ENCODE measurements at regions not wholly inside any gene's neighbourhood (a gene's known extent, or its start where the extent isn't known, plus 50 kb on each side); places are given as distances from the start of the nearest gene placed in this dataset.

DNA sequence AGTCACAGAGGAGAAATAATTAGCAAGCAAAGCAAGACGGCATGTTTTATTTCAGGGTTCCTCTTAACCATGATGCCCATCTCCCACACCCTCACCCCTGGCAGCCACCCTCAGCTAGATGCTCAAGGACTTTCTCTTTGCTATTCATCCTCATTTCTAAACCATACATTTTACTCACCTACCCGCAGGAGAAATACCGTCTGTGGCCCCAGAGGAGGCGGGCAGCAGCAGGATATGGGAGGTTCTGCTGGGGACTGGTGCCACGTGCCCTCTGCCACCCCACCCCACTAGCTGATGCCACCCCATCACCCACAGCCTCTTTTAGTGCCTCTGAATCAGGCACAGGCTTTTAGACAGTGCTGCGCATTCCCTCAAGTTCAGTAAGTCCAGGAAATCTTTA lies 168.7 kb upstream of the ITGB1 start:
- peaks cover 6 to 29% of the 10 kb centered on the region in 2 donors for H3K4me1 ChIP-seq (ENCODE audit: control insufficient read depth in 2 of 2, insufficient read depth in 2 of 2, low read length in 2 of 2)
- TF ChIP-seq EZH2 (IDR thresholded peaks at IDR 0.05; ENCODE audit: borderline replicate concordance, insufficient read depth, low read depth, low read length, poor library complexity, severe bottlenecking) (no peak), CTCF (IDR thresholded peaks at IDR 0.05) (no peak)
- POLR2A ChIA-PET = no interaction called here

DNA sequence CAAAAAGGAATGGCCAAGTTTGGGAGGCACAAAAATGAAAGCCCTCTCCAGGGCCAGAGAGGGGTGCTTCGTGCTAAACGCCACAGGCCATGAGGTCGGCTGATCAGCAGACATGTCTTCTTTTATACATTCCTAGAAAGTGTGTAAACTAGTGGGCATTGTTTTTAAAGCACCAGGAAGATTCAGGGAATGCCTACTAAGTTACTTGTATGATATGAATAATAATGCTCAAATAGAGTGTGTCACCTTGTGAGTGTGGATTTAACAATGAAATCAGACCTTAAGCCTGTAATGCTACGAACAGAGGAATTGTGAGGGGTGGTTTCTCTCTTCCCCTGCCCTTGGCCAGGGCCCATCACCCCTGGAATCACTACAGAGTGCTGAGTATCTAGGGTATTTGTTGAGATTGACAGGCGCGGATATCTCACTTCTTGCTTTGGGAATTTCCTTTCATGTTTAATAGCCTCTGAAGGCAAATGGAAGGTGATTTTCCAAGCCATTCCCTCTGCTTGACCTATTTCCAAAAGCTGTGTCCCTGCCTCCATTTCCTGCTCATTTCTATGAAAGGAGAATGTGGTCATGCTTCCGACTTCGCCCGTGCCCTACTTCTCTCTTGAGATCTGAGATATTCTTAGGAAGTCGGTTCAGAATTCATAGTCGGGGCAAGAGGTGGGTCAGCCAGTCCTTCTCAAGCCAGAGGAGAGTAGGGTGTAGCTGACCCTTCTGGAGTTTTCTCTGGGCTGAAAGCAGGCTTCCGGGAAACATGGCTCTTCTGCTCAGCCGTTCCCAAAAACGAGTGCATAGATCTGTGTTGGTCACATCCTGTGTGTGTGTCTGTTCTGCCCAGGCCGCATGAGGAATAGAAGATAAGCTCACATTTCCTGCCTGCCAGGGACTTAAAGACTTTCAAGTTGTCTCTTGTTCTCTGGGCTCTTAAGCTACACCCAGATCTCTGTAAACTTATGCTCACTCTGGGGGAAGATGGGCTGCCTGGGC lies 167.8 kb upstream of the ITGB1 start:
- Mint-ChIP-seq H3K27ac (peak overlapping the region; percentile 79), H3K9me3 (ENCODE audit: insufficient read depth) (no peaks in the 10 kb centered on the region), H3K4me1 (peaks cover 31% of the 10 kb centered on the region), H3K27me3 (no peaks in the 10 kb centered on the region), H3K4me3 (no peak overlapping the region)
- Histone ChIP-seq H3K4me2 (replicated peaks; ENCODE audit: low read depth, low read length, poor library complexity, severe bottlenecking) (no peak overlapping the region), H3K9me3 (ENCODE audit: control extremely low read depth in 1 of 3, control insufficient read depth in 2 of 3, insufficient read depth in 1 of 3, low read length in 2 of 3) (peaks cover 0 to 3% (median 0%) of the 10 kb centered on the region in 3 donors), H3K4me1 (ENCODE audit: control insufficient read depth in 2 of 2, insufficient read depth in 2 of 2, low read length in 2 of 2) (peaks cover 6 to 25% of the 10 kb centered on the region in 2 donors), H3K9ac (ENCODE audit: low read length) (no peak overlapping the region), H2AFZ (ENCODE audit: insufficient read depth, low read depth, low read length, poor library complexity, severe bottlenecking) (peak overlapping the region; percentile 16), H3K79me2 (ENCODE audit: control insufficient read depth, insufficient read depth, low read length) (no peaks in the 10 kb centered on the region), H3K4me3 (ENCODE audit: control extremely low read depth in 1 of 5, extremely low read depth in 1 of 5, insufficient read depth in 1 of 5, low read depth in 2 of 5, low read length in 4 of 5) (no peak overlapping the region), H3K27me3 (replicated peaks in 1 of 4; ENCODE audit: control extremely low read depth in 1 of 4, control insufficient read depth in 3 of 4, insufficient read depth in 4 of 4, low read length in 3 of 4) (no peaks in the 10 kb centered on the region), H4K20me1 (ENCODE audit: control insufficient read depth, insufficient read depth, low read length, poor library complexity, severe bottlenecking) (no peaks in the 10 kb centered on the region), H3K36me3 (replicated peaks in 1 of 2; ENCODE audit: control extremely low read depth in 1 of 2, control insufficient read depth in 1 of 2, extremely low read depth in 1 of 2, insufficient read depth in 2 of 2, low read length in 1 of 2) (no peaks in the 10 kb centered on the region), H3K27ac (ENCODE audit: low read length in 2 of 2) (peak overlapping the region in 1 of 2 donors; percentile 45)
- CTCF ChIA-PET = interaction anchor here (1.0 to 1.8 kb wide), 3 partner anchors 9 to 116 kb away, joined by 3 to 4 read pairs (median 3); no protein-coding TSS in a partner anchor
- no peak for DNase-seq
- TF ChIP-seq EZH2 (IDR thresholded peaks at IDR 0.05; ENCODE audit: borderline replicate concordance, insufficient read depth, low read depth, low read length, poor library complexity, severe bottlenecking) = no peak
- no peak for TF ChIP-seq CTCF (IDR thresholded peaks at IDR 0.05)
- POLR2A ChIA-PET = no interaction called here
- WGBS (ENCODE audit: insufficient coverage) = 62% methylated on average over 12 of the region's 15 CpGs
- intact Hi-C loops (cut with micrococcal nuclease) = no loop called here
- no peak for ATAC-seq (ENCODE audit: low read depth)

More for the DNA sequence above, 168.7 kb upstream of the ITGB1 start:
- Histone ChIP-seq H3K9ac (ENCODE audit: low read length) (no peak overlapping the region), H2AFZ (ENCODE audit: insufficient read depth, low read depth, low read length, poor library complexity, severe bottlenecking) (peak overlapping the region; percentile 38), H3K27me3 (replicated peaks in 1 of 4; ENCODE audit: control extremely low read depth in 1 of 4, control insufficient read depth in 3 of 4, insufficient read depth in 4 of 4, low read length in 3 of 4) (no peaks in the 10 kb centered on the region), H3K79me2 (ENCODE audit: control insufficient read depth, insufficient read depth, low read length) (no peaks in the 10 kb centered on the region), H3K36me3 (replicated peaks in 1 of 2; ENCODE audit: control extremely low read depth in 1 of 2, control insufficient read depth in 1 of 2, extremely low read depth in 1 of 2, insufficient read depth in 2 of 2, low read length in 1 of 2) (no peaks in the 10 kb centered on the region), H3K4me3 (ENCODE audit: control extremely low read depth in 1 of 5, extremely low read depth in 1 of 5, insufficient read depth in 1 of 5, low read depth in 2 of 5, low read length in 4 of 5) (no peak overlapping the region), H3K9me3 (ENCODE audit: control extremely low read depth in 1 of 3, control insufficient read depth in 2 of 3, insufficient read depth in 1 of 3, low read length in 2 of 3) (peaks cover 0 to 3% (median 0%) of the 10 kb centered on the region in 3 donors), H4K20me1 (ENCODE audit: control insufficient read depth, insufficient read depth, low read length, poor library complexity, severe bottlenecking) (no peaks in the 10 kb centered on the region), H3K27ac (ENCODE audit: low read length in 2 of 2) (no peak overlapping the region), H3K4me2 (replicated peaks; ENCODE audit: low read depth, low read length, poor library complexity, severe bottlenecking) (no peak overlapping the region)
- no peak for ATAC-seq (ENCODE audit: low read depth)
- peaks cover 31% of the 10 kb centered on the region for H3K4me1 Mint-ChIP-seq
- intact Hi-C loops (cut with micrococcal nuclease) = no loop called here
- H3K4me3 Mint-ChIP-seq = no peak overlapping the region
- DNase-seq = no peak
- WGBS (ENCODE audit: insufficient coverage) = 80% methylated on average over 3 of the region's 6 CpGs
- H3K9me3 Mint-ChIP-seq (ENCODE audit: insufficient read depth) = no peaks in the 10 kb centered on the region
- CTCF ChIA-PET = interaction anchor here (1.0 to 1.8 kb wide), 3 partner anchors 9 to 117 kb away, joined by 3 to 4 read pairs (median 3); no protein-coding TSS in a partner anchor
- H3K27ac Mint-ChIP-seq = peak overlapping the region; percentile 80
- no peaks in the 10 kb centered on the region for H3K27me3 Mint-ChIP-seq

All from B cell (primary cell).